ENCODE measurements at regions not wholly inside any gene's neighbourhood (a gene's known extent, or its start where the extent isn't known, plus 50 kb on each side); places are given as distances from the start of the nearest gene placed in this dataset.

DNA sequence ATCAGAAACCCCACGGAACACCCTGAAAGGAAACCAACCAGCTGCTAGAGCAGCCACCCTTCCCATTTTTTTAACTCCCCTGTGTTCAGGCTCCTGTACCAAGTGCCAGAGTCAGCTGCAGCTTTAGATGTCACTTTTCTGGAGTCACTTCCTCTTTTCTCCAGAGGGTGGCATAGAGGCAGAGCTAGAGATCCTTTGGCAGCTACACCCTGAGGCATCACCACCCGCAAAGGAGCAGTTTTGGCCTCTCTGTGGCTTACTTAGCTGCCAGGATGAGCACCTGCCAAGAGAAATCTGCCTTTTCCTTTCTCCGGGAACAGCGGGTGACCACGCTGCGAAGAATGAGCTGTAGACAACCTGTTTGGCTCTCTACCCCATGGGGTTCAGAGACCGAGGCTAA, 58.0 kb upstream of the CHRDL1 start:
- ATAC-seq, result no peak

DNA sequence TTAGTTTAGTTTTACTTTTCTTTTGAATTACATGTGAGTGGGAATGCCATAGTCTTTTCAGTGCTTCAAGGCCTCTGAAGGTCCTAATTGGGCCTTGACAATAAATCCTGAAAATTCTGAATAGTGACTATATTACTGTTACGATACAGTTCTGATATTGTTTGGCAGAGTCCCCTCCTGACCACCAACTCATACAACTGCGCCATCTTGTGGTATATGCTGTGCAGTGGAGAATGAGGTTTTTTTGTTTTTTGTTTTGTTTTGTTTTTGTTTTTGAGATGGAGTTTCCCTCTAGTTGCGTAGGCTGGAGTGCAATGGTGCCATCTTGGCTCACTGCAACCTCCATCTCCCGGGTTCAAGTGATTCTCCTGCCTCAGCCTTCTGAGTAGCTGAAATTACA, 56.6 kb upstream of the CHRDL1 start:
- Histone ChIP-seq H3K27ac (no peak overlapping the region), H3K4me1 (no peaks in the 10 kb centered on the region), H3K4me3 (no peak overlapping the region), H3K27me3 (ENCODE audit: low read depth) (no peaks in the 10 kb centered on the region), H3K9me3 (no peaks in the 10 kb centered on the region), H3K36me3 (no peaks in the 10 kb centered on the region)
- intact Hi-C loops (cut with DNase I), result no loop called here
- TF ChIP-seq, protein P1, sequence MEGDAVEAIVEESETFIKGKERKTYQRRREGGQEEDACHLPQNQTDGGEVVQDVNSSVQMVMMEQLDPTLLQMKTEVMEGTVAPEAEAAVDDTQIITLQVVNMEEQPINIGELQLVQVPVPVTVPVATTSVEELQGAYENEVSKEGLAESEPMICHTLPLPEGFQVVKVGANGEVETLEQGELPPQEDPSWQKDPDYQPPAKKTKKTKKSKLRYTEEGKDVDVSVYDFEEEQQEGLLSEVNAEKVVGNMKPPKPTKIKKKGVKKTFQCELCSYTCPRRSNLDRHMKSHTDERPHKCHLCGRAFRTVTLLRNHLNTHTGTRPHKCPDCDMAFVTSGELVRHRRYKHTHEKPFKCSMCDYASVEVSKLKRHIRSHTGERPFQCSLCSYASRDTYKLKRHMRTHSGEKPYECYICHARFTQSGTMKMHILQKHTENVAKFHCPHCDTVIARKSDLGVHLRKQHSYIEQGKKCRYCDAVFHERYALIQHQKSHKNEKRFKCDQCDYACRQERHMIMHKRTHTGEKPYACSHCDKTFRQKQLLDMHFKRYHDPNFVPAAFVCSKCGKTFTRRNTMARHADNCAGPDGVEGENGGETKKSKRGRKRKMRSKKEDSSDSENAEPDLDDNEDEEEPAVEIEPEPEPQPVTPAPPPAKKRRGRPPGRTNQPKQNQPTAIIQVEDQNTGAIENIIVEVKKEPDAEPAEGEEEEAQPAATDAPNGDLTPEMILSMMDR (IDR thresholded peaks at IDR 0.05), result peak; percentile 38
- DNase-seq (no peak), ATAC-seq (no peak)

More for the DNA sequence above, 58.0 kb upstream of the CHRDL1 start:
- TF ChIP-seq, protein P1 (IDR thresholded peaks at IDR 0.05), result no peak
- H3K36me3 ChIP-seq, result no peaks in the 10 kb centered on the region
- no peaks in the 10 kb centered on the region for H3K4me1 ChIP-seq
- H3K27ac ChIP-seq, result no peak overlapping the region
- H3K9me3 ChIP-seq, result no peaks in the 10 kb centered on the region
- intact Hi-C loops (cut with DNase I), result no loop called here
- H3K27me3 ChIP-seq (ENCODE audit: low read depth), result no peaks in the 10 kb centered on the region
- H3K4me3 ChIP-seq, result no peak overlapping the region
- DNase-seq, result no peak

- no peak for DNase-seq
- TF ChIP-seq, protein P1 (IDR thresholded peaks at IDR 0.05), result no peak
- ATAC-seq, result no peak
Measured at GRCh38 chrX:110851780-110852179, 56.2 kb upstream of the CHRDL1 start.

DNA sequence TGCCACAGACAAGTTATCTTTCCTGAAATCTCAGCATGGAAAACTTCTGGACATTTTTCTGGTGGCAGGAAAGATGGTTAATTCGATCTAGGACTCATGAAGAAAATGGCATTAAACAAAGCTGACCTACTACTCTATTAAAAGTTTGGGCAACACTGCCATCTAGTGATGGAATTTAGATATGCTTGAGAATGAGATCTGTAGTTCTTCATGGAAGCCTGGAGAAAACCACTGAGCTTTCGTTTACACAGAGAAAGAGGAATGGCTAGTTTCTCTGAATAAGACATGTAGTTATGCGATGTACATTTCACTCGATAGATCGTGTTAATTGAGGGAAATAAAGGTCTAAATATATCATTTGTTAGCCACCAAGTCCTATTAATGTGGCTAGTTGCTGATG, 51.7 kb upstream of the CHRDL1 start:
- Histone ChIP-seq H3K4me3 (no peak overlapping the region), H3K27me3 (ENCODE audit: low read depth) (no peaks in the 10 kb centered on the region), H3K27ac (no peak overlapping the region), H3K36me3 (no peaks in the 10 kb centered on the region), H3K9me3 (no peaks in the 10 kb centered on the region), H3K4me1 (no peaks in the 10 kb centered on the region)
- TF ChIP-seq, protein P1 (IDR thresholded peaks at IDR 0.05), result peak; percentile 51
- ATAC-seq, result peak in 1 of 2 donors; percentile 75
- intact Hi-C loops (cut with DNase I), result loop anchor here (10.0 kb wide), 1 partner anchor 393 kb away; no protein-coding TSS in a partner anchor
- DNase-seq, result no peak

More at GRCh38 chrX:110851780-110852179, 56.2 kb upstream of the CHRDL1 start:
- H3K36me3 ChIP-seq, result no peaks in the 10 kb centered on the region
- intact Hi-C loops (cut with DNase I), result no loop called here
- H3K27ac ChIP-seq, result no peak overlapping the region
- no peaks in the 10 kb centered on the region for H3K27me3 ChIP-seq (ENCODE audit: low read depth)
- no peak overlapping the region for H3K4me3 ChIP-seq
- H3K9me3 ChIP-seq, result no peaks in the 10 kb centered on the region
- H3K4me1 ChIP-seq, result no peaks in the 10 kb centered on the region

DNA sequence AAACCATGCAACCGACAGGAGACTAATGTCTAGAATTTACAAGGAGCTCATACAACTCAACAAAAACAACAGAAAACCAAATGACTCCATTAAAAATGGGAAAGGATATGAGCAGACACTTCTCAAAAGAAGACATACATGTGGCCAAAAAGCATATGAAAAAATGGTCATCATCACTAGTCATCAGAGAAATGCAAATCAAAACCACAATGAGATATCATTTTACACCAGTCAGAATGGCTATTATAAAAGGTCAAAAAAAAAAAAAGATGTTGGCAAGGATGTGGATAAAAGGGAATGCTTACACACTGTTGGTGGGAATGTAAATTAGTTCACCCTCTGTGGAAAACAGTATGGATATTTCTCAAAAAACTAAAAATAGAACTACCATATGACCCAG, 50.5 kb upstream of the CHRDL1 start:
- Histone ChIP-seq H3K4me1 (no peaks in the 10 kb centered on the region), H3K27ac (no peak overlapping the region), H3K27me3 (ENCODE audit: low read depth) (no peaks in the 10 kb centered on the region), H3K9me3 (no peaks in the 10 kb centered on the region), H3K36me3 (no peaks in the 10 kb centered on the region), H3K4me3 (no peak overlapping the region)
- TF ChIP-seq, protein P1 (IDR thresholded peaks at IDR 0.05), result no peak
- ATAC-seq (no peak), DNase-seq (no peak)
- intact Hi-C loops (cut with DNase I), result loop anchor here (10.0 kb wide), 1 partner anchor 391 kb away; no protein-coding TSS in a partner anchor
